HepG2 (cell line): ENCODE measurements at regions not wholly inside any gene's neighbourhood (a gene's known extent, or its start where the extent isn't known, plus 50 kb on each side); places are given as distances from the start of the nearest gene placed in this dataset.

Source experiments
- ARID5B ChIP-seq: IDR thresholded peaks from 2 replicates; pipeline ENCODE4 v1.4.0; 2020; ENCODE audit warnings: mild to moderate bottlenecking, missing genetic modification reagents
- BCL3 ChIP-seq: sonication (generic); formaldehyde crosslinking; IDR thresholded peaks from 2 replicates; pipeline ENCODE4 v1.5.1; 2020; ENCODE audit warnings: mild to moderate bottlenecking, missing genetic modification reagents, moderate library complexity
- BORCS8-MEF2B ChIP-seq: sonication (generic); formaldehyde crosslinking; IDR thresholded peaks from 2 replicates; pipeline ENCODE4 v1.8.0; 2022; ENCODE audit warnings: mild to moderate bottlenecking, missing genetic modification reagents
- CSRNP2 ChIP-seq: sonication (generic); formaldehyde crosslinking; conservative IDR thresholded peaks from 2 replicates; pipeline ENCODE4 v1.8.0; 2022; ENCODE audit warnings: low read depth, missing genetic modification reagents
- HDAC1 ChIP-seq: sonication (generic); formaldehyde crosslinking; IDR thresholded peaks from 2 replicates; pipeline ENCODE4 v1.5.1; 2020; ENCODE audit warnings: mild to moderate bottlenecking, missing genetic modification reagents
- MIXL1 ChIP-seq: IDR thresholded peaks from 2 replicates; pipeline ENCODE4 v1.6.1; 2016
- MNT ChIP-seq: fragments of 450-650 bp; IDR thresholded peaks from 2 replicates; pipeline ENCODE4 v1.6.1; 2016
- NR2F6 ChIP-seq, 2 experiments: IDR thresholded peaks; 2 replicates each; pipeline ENCODE4 v1.6.1; 2016; ENCODE audit warnings: antibody characterized with exemption in 1 of 2, mild to moderate bottlenecking in 1 of 2
- SIX1 ChIP-seq: sonication (generic); formaldehyde crosslinking; IDR thresholded peaks from 2 replicates; pipeline ENCODE4 v1.4.0; 2020; ENCODE audit warnings: missing genetic modification reagents, borderline replicate concordance
- SOX6 ChIP-seq, 2 experiments: fragments of 450-650 bp in 1 of 2; sonication (generic) in 1 of 2; formaldehyde crosslinking in 1 of 2; IDR thresholded peaks; 2 replicates each; pipeline versions ENCODE4 v1.4.0 to v1.6.1; 2017 to 2020; ENCODE audit warnings: antibody characterized with exemption in 1 of 2, mild to moderate bottlenecking in 1 of 2, missing genetic modification reagents in 1 of 2
- TEAD3 ChIP-seq: optimal IDR thresholded peaks from 2 replicates; pipeline ENCODE3; 2016; ENCODE audit warnings: borderline replicate concordance
- ZKSCAN8 ChIP-seq: IDR thresholded peaks from 2 replicates; pipeline ENCODE4 v1.6.1; 2016; ENCODE audit warnings: borderline replicate concordance, missing genetic modification reagents, missing compliant biosample characterization
- ZMYM3 ChIP-seq: sonication (generic); formaldehyde crosslinking; IDR thresholded peaks from 2 replicates; pipeline ENCODE4 v1.5.1; 2020; ENCODE audit warnings: mild to moderate bottlenecking, missing genetic modification reagents
- ZMYM4 ChIP-seq: sonication (generic); formaldehyde crosslinking; IDR thresholded peaks from 2 replicates; pipeline ENCODE4 v1.8.1; 2023; ENCODE audit warnings: mild to moderate bottlenecking, missing genetic modification reagents
- ZNF382 ChIP-seq: sonication (generic); formaldehyde crosslinking; IDR thresholded peaks from 2 replicates; pipeline ENCODE4 v1.5.0; 2020; ENCODE audit warnings: missing genetic modification reagents, mild to moderate bottlenecking, borderline replicate concordance
- ZNF652 ChIP-seq: IDR thresholded peaks from 2 replicates; pipeline ENCODE4 v1.6.1; 2016; ENCODE audit warnings: low read depth, borderline replicate concordance
- ZNF878 ChIP-seq: sonication (generic); formaldehyde crosslinking; IDR thresholded peaks from 2 replicates; pipeline ENCODE4 v1.8.1; 2023; ENCODE audit warnings: mild to moderate bottlenecking, missing genetic modification reagents, moderate library complexity

- 0 out of 2 replicates have a peak, but pooled peaks have one; percentile 39 for TF ChIP-seq NR2F6 (IDR thresholded peaks at IDR 0.05)
- no peak for TF ChIP-seq NR2F6 (CRISPR knock-in tag; IDR thresholded peaks at IDR 0.05)
- TF ChIP-seq SOX6 (IDR thresholded peaks at IDR 0.05), result no peak
- TF ChIP-seq SOX6 (CRISPR knock-in tag; IDR thresholded peaks at IDR 0.05), result peak; percentile 84
- peak; percentile 79 for TF ChIP-seq MIXL1 (CRISPR knock-in tag)
- peak; percentile 91 for TF ChIP-seq ARID5B (CRISPR knock-in tag)
- peak; percentile 36; the same call in 1 of the 2 replicates for TF ChIP-seq SIX1 (CRISPR knock-in tag)
- TF ChIP-seq BCL3 (CRISPR knock-in tag), result no peak
- TF ChIP-seq CSRNP2 (CRISPR knock-in tag), result no peak
- TF ChIP-seq ZKSCAN8 (CRISPR knock-in tag), result peak; percentile 74; the same call in 1 of the 2 replicates
- 0 out of 2 replicates have a peak, but pooled peaks have one; percentile 41 for TF ChIP-seq ZNF878 (CRISPR knock-in tag)
- TF ChIP-seq BORCS8-MEF2B, result no peak
- TF ChIP-seq ZNF652 (CRISPR knock-in tag), result no peak
- peak; percentile 20; the same call in 1 of the 2 replicates for TF ChIP-seq ZMYM3 (CRISPR knock-in tag)
- TF ChIP-seq ZNF382 (CRISPR knock-in tag), result no peak
- TF ChIP-seq TEAD3 (CRISPR knock-in tag), result peak; percentile 23
- TF ChIP-seq HDAC1 (CRISPR knock-in tag), result peak; percentile 47; the same call in 1 of the 2 replicates
- peak; percentile 30; the same call in 1 of the 2 replicates for TF ChIP-seq MNT
- TF ChIP-seq ZMYM4 (CRISPR knock-in tag), result peak; percentile 91
Observed at GRCh38 chr12:46579474-46579873, 206.9 kb upstream of the SLC38A2 start (continued).
